Kasumi-1 (cell line): ENCODE measurements at regions not wholly inside any gene's neighbourhood (a gene's known extent, or its start where the extent isn't known, plus 50 kb on each side); places are given as distances from the start of the nearest gene placed in this dataset.
A peak's percentile ranks its signal among the peaks of the same experiment; 100 is the strongest.

Experiments used
- DNase-seq, 2 experiments: peaks; one replicate each; lab custom pipeline; 2025; lab: John Stamatoyannopoulos, UW

DNA sequence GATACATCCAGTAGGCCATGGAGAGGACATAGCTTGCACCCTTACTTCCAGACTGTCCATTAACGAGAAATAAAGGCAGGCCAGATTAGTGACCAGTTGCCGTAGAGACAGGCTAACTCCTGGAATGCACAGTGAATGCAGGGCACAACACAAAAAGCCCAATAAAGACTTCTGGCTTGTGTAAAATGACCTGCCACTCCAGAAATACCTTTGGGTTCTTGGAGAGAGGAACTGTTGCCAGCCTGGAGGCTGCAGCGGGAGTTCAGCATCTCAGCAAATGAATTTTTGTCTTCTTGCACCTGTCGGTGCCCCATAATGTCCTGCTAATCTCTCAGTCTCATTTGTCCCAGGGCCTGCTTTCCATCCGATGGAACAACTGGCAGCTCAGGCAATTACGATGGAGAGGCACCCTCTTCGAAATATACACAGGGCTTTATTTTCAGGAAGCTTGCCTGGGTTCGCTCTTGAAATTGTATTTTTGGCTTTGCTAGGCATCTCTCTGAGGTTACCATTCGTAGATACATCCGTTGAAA is 538.8 kb upstream of the ZNF462 start:
- no peak for DNase-seq

DNA sequence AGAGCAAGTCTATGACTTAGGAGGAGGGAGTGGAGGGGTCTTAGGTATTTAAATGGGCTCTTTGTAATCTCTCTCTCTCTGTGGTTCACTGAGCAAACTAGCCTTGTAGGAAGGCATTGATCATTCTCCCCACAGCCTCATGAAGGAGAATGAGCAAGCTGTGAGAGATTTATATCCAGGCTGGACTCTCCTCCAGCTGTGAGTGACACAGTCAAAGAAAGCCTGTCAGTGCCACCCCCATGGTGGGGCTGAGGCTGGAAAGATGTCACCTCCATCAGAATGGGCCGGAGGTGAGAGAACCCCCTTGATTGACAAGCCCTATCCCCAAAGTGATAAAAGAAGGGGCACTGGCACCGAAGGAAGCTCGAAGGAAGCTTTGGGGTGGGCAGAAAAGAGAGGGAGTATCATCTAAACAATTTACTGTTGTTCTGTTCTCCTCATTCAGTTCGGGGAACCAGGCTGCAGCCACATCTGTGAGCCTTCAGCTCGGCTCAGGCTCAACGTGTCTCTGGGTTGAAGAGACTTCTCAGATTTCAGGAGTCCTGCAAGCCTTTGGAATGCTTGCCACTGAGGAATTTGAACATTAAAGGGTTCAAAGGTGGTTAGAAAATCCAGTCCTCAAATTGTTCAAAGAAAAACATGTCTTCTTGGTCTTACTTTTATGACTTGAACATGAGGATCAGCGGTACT is 538.2 kb upstream of the ZNF462 start:
- DNase-seq = no peak

DNA sequence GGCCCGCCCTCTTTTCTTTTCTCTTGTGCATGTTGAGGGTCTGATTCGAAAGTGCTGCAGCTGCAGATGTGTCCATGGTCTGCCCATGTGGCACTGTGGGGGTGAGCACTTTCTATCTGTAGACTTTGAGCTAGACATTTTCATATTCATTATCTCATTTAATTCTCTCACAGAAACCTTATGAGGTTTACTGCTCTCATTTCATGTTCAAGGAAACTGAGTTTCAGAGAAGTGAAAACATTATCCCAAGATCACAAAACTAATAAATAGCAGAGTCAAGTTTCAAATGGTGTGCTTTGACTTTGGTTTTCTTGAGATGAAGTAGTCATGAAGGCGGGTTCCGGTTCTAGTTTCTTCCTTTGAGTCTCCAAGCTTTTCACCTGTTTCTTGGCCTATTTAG is 536.5 kb upstream of the ZNF462 start:
- DNase-seq = no peak

DNA sequence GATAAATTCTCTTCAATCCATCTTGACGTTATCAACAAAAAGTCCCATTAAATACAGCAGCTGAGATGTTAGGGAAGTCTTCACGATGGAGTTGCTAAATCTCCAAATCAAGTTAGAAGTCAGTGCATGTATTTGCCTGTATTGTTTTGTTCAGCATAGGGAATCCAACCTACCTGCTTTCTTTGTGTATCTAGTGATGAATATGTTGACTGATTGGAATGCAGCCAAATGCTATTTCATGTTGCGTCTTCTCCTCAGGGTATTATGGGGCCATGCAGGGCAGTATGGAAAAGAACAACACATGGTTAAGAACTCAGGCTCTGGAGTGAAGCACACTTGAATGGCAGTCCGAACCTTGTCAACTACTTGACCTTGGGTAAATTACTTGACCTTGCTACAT is 529.5 kb upstream of the ZNF462 start:
- DNase-seq = no peak

DNA sequence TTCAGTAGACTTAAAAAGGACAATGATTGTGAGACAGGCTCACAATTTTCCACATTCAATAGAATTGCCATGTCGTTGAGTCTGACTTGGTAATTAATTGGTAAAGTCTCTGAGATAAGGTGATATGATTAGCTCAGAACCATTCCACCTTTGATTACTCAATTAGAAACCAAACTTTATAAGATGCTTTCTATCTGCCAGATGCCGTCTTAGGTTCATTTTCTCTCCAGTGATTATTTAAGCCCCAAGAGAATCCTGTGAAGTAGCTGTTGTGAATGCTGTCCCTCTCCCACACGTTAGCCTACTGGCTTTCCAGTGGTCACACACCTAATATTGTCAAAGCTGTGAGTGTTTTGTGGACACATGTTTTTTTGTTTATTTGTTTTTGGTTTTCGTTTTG is 528.9 kb upstream of the ZNF462 start:
- DNase-seq = no peak

DNA sequence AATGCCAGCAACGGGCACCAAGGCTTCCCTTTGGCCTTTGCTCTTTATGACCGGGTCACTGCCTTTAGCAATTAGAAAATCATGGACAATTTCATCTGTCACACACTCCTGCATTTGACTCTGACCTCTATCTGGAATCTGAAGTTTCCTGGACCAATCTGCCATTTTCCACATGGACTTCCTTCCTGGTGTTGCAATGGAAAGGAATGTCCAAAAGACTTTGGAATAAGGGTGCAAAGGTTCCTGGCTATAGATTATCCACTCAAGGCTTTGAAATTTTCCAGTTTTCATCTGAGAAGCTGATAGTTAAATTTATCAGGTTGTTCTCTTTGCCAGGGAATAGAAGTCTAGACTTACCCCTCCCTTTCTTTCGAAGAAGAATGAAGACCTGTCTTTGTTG is 523.1 kb upstream of the ZNF462 start:
- DNase-seq = no peak

DNA sequence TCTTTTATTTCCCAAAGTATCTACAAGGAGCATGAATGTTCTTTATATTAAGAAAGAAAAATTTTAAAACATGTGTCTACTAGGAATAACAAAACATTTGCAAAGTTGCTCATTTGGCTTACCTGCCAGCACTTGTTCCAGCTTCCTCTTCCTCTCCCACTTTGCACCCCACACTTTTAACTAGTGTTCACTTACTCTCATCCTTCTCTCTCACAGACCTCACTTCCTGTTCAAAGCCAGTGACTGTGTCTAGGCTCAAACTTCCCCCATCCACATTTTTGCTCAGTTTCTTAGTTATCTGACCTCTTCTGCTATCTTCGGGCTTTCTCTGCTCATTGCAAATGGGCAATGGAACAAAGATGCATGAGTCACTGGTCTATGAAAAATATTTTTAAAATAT is 512.2 kb upstream of the ZNF462 start:
- DNase-seq = peak; percentile 61 to 77

DNA sequence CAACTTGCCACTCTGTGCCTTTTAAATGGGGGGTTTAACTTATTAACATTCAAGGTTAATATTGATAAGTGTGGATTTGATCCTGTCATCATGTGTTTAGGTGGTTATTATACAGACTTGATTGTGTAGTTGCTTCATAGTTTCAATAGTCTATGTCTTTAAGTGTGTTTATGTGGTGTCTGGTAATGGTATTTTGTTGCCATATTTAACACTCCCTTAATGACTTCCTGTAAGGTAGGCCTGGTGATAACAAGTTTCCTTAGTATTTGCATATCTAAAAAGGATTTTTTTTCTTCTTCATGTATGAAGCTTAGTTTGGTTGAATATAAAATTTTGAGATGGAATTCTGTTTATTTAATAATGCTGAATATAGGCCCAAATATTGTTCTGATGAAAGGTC is 506.0 kb upstream of the ZNF462 start:
- no peak for DNase-seq

DNA sequence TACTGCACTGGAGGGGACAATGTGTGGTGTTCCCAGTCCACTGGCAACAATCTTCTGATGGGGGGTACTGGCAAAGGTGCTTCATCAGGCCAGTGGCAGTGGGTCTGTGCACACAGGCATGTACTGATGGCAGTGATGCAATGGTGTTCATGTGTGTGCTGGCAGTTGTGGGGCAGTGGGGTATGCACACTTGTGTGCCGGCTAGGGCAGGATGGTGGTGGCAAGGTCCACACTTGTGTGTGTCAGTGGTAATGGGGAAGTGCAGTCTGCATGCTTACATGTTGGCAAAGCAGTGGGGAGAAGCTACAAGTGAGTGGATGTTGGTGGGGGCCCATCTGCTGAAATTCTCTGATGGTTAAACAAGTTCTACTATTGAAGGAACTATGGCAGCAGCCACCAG is 504.6 kb upstream of the ZNF462 start:
- no peak for DNase-seq

DNA sequence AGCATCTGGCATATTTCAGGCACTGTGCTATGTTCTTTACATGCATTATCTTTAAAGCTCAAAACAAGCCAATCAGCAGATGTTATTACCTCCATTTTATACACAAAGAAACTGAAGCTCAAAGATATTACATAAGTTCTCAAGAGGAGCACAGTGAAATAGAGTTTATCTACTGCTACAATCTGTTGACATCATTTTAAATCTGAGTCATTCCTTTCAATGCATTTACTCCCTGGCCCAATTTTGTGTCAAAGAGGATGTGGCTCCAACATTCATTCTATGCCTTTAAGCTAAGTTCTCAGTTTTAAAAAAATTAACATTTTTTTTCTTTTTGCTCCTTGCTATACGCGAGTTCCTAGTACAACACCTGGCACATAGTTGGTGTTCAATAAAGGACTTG is 486.3 kb upstream of the ZNF462 start:
- no peak for DNase-seq

DNA sequence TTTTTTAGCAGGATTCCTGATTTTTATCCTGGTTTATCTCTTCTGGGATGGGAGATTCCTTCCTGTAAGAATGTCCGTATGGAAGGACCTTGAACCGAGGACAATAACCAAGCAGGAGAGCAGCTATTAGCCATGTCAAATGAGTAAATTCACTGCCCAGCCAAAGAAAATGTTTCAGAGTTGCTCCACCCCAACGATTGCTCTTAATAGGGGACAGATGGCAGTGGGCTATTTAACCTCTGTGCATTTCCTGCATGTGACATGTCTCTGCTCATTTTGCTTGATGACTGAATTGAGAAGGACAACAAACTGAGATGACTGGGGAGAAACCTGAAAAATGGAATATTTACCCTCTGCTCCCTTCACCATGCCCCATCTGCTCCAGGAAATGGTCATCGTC is 479.9 kb upstream of the ZNF462 start:
- DNase-seq = no peak

DNA sequence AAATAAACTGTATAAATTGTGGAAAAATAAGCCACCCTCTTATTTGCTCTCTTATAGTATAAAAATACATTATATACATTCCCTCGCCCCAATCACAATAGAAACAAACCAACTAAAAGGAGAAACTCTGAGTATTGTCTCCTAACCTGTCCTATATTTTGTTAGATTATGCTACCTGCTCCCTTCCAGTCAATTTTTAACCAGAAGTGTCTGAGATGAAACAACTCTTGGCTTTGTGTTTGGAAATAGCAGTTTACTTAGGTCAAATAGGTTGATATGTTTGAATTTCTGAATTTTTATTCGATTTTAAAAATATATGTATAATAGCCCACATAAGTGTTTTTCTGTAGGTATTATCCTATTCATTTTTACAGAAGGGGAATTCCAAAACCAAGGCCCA is 475.0 kb upstream of the ZNF462 start:
- no peak for DNase-seq

DNA sequence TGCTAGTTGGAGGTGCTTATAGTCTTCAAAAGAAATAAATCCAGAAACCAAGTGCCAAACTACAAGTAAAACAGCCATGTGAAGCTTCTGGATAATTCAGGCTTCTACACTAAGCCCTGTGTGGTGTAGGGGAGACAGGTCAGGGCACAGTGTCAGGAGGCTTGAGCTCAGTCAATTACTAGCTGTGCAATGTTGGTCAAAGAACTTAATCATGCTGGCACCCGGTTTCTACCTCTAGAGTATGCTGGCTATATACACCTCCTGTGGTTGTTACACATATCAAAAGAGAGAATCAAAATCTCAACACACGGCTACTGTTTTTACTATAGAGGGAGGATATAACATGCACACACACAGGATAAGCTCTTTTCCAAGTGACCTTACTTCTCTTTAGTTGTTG is 469.7 kb upstream of the ZNF462 start:
- DNase-seq = no peak

DNA sequence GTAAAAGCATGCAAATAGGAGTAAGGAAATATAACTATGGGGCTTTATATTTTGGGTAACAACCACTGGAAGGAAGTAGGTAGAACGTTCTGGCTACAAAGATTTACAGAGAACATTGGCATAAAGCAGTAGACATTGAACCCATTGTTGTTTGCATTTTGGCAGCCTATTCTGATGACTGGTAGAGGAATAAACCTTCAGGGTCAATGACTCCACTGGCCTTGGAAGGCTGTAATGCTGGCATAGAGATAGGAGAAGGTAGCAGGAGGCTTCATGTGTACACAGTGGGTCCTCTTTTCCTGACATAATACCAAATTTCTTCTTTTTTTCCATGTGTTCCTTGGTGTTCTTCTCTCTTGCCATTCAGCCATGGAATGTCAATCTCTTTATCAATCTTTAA is 462.8 kb upstream of the ZNF462 start:
- DNase-seq = no peak

DNA sequence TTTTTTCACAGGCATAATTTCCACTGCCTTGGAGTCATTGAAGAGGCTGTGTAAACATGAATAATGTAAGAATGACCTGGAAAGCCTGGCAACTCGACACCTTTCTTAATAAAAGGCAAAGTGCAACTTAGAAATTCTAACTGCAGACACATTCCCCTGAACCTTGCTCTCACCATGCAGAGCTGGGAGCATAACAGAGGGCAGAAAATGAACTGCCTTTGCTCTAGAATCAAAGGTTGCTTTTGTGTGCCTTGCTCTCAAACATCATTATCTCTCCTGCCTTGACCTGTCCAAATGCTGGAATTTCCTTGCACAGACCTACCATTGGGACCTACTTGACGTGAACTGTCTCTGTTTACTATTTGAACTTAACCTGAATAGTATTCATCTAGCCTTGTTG is 462.0 kb upstream of the ZNF462 start:
- DNase-seq = no peak

DNA sequence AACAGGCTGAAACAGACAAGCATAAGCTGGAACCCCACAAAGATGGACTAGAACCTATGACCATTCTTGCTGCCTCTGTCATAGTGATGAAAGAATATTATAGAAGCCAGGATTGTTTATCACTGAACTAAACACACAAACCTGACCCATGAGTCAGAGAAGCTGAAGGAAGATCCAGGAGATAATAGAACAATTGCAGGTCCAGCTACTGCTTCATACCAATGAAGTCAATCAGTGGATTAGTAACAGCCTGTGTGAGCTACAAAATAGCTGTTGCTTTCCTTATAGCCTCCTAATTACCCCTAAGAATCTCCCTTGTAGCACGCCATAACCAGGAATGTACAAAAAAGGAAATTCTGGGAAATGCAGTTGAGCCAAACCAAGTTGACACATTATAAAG is 459.9 kb upstream of the ZNF462 start:
- no peak for DNase-seq

DNA sequence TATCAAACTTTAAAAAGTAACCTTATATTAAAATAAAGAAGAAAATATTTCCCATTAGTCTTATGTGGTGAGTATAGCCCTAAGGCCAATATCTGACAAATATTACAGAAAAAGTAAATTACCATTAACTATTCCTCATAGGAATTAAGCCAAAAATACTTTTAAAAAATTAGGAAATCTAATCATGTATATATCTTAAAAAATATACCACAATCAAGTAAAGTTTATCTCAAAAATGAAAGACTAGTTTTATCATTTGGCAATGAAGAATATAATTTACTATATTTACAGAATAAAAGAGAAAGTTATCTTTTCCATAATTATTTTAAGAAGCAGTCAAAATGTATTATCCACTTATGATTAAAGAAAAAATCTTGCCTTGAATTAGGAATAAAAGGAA is 458.8 kb upstream of the ZNF462 start:
- no peak for DNase-seq

DNA sequence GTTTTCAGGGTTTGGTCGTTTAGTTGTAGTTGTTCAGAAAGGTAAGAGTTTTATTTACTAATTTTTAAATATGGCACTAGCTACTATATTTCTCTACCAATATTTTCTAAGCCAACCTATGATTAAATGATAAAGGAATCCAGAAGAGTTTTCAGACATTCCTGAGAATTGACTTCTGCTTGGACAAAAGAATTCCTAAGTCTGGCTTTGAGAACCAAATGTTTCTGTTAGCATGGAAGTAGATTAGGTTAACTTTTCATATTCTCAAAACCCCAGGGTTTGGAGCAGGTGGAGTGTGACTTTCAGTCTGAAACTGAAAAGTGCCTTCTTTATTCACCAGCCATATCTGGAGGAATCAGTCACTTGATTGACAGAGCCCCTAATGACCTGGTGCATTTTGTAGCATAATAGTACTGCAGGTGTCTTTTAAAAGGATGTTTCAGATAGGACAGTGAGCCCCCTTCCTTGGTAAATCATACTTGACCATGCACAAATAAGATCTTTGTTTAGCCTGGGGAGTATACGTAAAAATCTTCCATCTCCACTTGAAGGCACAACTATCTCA is 457.0 kb upstream of the ZNF462 start:
- no peak for DNase-seq

DNA sequence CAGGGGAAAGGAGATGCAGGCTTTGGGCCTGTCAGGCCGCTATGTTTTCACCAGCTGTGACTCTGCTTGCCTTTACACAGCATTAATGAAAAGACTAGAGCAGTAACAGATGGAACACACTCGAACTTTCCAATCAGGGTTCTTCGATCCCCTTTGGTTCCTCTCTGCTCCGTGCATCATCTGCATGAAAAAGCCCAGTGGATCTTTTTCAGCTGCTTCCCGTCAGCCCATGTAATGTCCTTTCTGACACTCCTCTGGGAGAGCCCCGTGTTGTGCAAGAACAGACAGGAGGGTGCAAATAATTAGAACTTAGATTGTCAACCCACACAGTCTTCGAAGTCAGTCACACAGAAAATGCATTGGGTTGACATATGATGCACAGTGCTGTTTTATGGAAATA is 448.9 kb upstream of the ZNF462 start:
- no peak for DNase-seq

DNA sequence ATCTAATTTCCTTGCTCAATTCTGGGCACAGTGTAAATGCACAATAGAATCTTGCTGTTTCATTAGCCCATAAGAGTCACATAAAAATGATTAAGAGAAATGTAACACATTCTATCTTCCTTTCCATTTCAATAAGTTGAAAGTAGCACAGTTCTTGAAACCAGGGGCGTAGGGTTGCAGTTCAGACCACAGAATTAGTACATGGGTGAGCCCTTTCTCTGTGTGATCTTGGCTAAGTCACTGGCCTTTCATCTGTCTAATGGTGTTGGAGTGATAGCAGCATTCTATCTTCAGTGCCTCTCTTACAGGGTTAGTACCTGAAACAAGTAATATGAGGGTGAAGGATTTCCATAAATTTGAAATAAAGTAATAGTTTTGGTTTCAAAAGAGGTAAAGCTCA is 445.3 kb upstream of the ZNF462 start:
- DNase-seq = no peak

DNA sequence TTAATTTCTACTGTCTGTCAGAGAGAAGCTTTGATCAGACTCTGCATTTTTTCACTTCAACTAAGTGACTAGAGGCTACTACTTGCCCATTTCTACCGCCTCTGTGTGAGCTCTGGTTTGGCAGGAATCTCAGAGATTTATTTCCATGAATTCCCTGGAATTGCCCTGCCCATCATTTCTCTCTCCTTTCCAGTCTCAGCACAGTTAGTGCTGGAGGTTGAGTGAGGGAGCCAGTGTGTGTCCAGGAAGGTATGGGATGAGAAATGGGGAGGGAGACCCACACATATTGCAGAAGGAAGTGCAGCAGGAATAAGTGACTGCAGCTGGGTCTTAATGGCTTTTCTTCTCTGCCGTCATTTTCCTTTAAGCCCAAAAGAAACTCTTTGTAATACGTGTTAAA is 443.1 kb upstream of the ZNF462 start:
- DNase-seq = no peak

DNA sequence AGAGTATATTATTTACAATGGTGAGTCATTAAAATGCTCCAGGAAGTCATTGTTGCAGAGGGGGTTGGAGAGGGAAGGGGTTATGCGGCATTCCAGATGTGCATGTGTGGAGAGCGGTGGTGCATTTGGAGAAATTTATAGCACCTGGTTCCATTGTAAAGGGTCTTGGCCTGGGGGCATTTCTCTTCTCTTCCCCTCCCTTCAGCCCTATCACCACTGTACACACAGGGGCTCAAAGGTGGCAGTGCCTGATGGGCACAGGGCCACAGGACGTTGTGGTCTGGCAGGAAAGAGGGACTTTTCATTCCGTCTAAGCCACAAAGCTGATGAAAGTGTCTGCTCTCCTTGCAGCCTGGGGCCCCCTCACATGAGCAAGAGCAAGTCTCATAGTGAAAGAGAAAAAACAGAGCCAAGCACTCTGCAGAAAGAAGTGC is 442.4 kb upstream of the ZNF462 start:
- peak; percentile 78 to 87 for DNase-seq

DNA sequence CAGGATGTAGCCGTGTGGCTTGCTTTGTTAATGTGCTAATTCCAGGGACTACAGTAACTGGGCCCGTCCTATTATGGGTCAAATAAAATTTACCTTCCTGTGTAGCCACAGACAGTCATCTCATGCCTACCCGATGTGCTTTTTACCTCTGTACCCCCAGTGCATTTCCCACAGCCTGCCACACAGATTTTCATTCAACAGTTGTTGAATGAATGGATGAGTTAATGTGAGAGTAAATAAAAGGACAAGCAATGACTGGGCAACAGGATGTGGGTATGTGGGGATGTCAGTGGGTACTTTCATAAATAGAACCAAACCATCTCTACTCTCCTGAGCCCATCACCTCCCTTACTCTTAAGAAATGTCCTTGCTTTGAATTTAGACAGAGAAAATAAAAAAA is 441.2 kb upstream of the ZNF462 start:
- DNase-seq = no peak

DNA sequence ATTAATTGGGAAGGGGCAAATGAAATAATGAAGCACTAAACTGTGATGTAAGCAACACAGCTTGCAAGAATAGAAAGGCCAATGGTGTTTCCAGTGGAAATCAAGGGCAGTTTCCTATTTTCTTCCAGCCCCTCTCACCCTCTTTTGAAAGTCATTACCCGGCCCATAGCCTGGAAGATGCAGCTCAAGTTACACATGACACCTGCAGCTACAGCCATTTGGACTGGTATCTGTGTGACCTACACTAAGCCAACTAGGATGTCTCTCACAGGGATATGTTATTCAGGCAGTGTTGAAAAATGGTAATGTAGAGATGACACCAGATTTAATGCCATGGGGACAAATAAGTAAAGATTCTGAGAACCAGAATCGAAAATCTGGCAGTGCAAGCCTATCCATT is 439.4 kb upstream of the ZNF462 start:
- DNase-seq = no peak
